DND-41 (cell line): ENCODE measurements at regions not wholly inside any gene's neighbourhood (a gene's known extent, or its start where the extent isn't known, plus 50 kb on each side); places are given as distances from the start of the nearest gene placed in this dataset.

ENCODE experiments used
- CTCF ChIP-seq: IDR thresholded peaks from 2 replicates; pipeline ENCODE4 v1.5.1; 2012; ENCODE audit warnings: borderline replicate concordance, low read length, moderate library complexity, mild to moderate bottlenecking; ENCODE audit not compliant: poor library complexity, severe bottlenecking; ENCODE audit errors: extremely low read depth
- EZH2 ChIP-seq: IDR thresholded peaks from 3 replicates; pipeline ENCODE4 v1.6.1; 2012; ENCODE audit warnings: borderline replicate concordance, low read depth, mild to moderate bottlenecking, moderate library complexity, low read length, inconsistent platforms; ENCODE audit not compliant: severe bottlenecking

DNA sequence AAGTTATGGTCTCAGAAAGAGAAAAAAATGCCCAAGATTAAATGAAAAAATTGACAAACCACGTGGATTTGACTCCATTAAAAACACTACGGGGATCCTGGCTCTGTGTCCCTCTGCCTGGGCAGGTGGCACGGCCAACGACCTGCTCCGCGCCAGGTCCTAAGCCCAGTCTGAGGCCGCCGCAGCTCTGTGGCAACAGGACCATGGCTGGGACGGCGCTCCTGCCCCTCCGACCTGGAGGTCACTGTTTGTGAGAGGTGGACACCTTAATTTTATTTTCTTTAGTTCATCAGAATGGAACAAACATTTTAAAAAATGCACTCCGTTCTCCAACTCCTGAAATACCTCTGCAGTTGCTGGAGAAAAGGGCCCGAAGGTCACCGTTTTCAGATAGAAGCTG lies 369.4 kb downstream of the CDH9 start:
- TF ChIP-seq CTCF (no peak), EZH2 (no peak)
